Uterus (tissue), 3 donors: ENCODE measurements at regions not wholly inside any gene's neighbourhood (a gene's known extent, or its start where the extent isn't known, plus 50 kb on each side); places are given as distances from the start of the nearest gene placed in this dataset. TPM values are rescaled to one million over a fixed set of nuclear protein-coding genes. Genes with fewer than 3 reads are reported as not detected.

ENCODE experiments used
- DNase-seq, 2 donors: peaks; one replicate each; pipeline ENCODE4 v3.0.0-alpha.2; 2019 to 2020
- H3K27ac ChIP-seq, 2 donors: fragments of 200-600 bp; sonication (generic); 1 replicate in 1 of 2; 2 replicates in 1 of 2; pipeline ENCODE4 v1.5.1; 2016 to 2018
- H3K27me3 ChIP-seq, 2 donors: fragments of 200-600 bp; sonication (generic); one replicate each; pipeline ENCODE4 v1.5.1; 2018 to 2019; ENCODE audit warnings: control low read depth in 1 of 2
- H3K36me3 ChIP-seq, 2 donors: fragments of 200-600 bp; sonication (generic); one replicate each; pipeline ENCODE4 v1.5.1; 2019; ENCODE audit warnings: control low read depth in 1 of 2
- H3K4me1 ChIP-seq, 2 donors: fragments of 200-600 bp; sonication (generic); one replicate each; pipeline ENCODE4 v1.5.1; 2018 to 2019; ENCODE audit warnings: control low read depth in 1 of 2
- H3K4me3 ChIP-seq, 2 donors: fragments of 200-600 bp; sonication (generic); 1 replicate in 1 of 2; 2 replicates in 1 of 2; pipeline ENCODE4 v1.5.1; 2018 to 2019; ENCODE audit warnings: mild to moderate bottlenecking in 1 of 2
- H3K9me3 ChIP-seq, 2 donors: fragments of 200-600 bp; sonication (generic); one replicate each; pipeline ENCODE4 v1.5.1; 2019; ENCODE audit warnings: control low read depth in 1 of 2
- CTCF ChIP-seq, 4 experiments: fragments of 200-600 bp in 2 of 4; fragments of 450-650 bp in 2 of 4; sonication (generic) in 2 of 4; IDR thresholded peaks; one replicate each; pipeline ENCODE4 v1.5.1; 2016 to 2019; ENCODE audit warnings: antibody characterized with exemption in 4 of 4, mild to moderate bottlenecking in 2 of 4, moderate library complexity in 1 of 4
- POLR2A ChIP-seq, 2 donors: fragments of 450-650 bp; IDR thresholded peaks; one replicate each; pipeline ENCODE4 v1.6.1; 2016; ENCODE audit warnings: antibody characterized with exemption in 2 of 2, mild to moderate bottlenecking in 1 of 2, moderate library complexity in 1 of 2
- intact Hi-C: fragments of 100-400 bp; cut with DNase I; formaldehyde crosslinking; loops from one replicate; pipeline ENCODE4 v1.15.1; 2023; ENCODE audit warnings: low total_unique reads
- microRNA-seq: library from miRNA; unstranded; fragments of <30 nt; microRNA quantifications from one replicate; pipeline ENCODE4, GENCODE V29; 2016; ENCODE audit warnings: borderline microRNAs expressed, borderline replicate concordance
- small RNA-seq: library from RNA; depleted of rRNA; stranded (forward); fragments of <200 nt; gene quantifications from one replicate; pipeline ENCODE3, GENCODE V24; 2016
- donor health status: DM: yes; HTN: yes; CAD: no.

- no peak overlapping the region for H3K4me3 ChIP-seq
- no peak overlapping the region for H3K27ac ChIP-seq
- intact Hi-C loops, result no loop called here
- H3K36me3 ChIP-seq, result no peaks in the 10 kb centered on the region
- H3K4me1 ChIP-seq, result no peaks in the 10 kb centered on the region
- no peaks in the 10 kb centered on the region for H3K9me3 ChIP-seq
- no peaks in the 10 kb centered on the region for H3K27me3 ChIP-seq
- no peak for TF ChIP-seq POLR2A (IDR thresholded peaks at IDR 0.05)
- TF ChIP-seq CTCF (IDR thresholded peaks at IDR 0.05), result no peak
- no peak for DNase-seq
These were observed 50.8 kb upstream of the KLF6 start for GRCh38 chr10:3835770-3836169.

- no peak overlapping the region for H3K4me3 ChIP-seq
- no peak overlapping the region for H3K27ac ChIP-seq
- H3K9me3 ChIP-seq, result no peaks in the 10 kb centered on the region
- no peaks in the 10 kb centered on the region for H3K27me3 ChIP-seq
- H3K36me3 ChIP-seq, result no peaks in the 10 kb centered on the region
- no peak for DNase-seq
- TF ChIP-seq POLR2A (IDR thresholded peaks at IDR 0.05) (no peak), CTCF (IDR thresholded peaks at IDR 0.05) (no peak)
- H3K4me1 ChIP-seq, result no peaks in the 10 kb centered on the region
- intact Hi-C loops, result no loop called here
These were observed 49.9 kb upstream of the KLF6 start for GRCh38 chr10:3834947-3835346.

Small RNA genes lying in the stretch of these regions (microRNA-seq; reads per million reads assigned to microRNA genes)
- gene MIR6078, result not detected

Small RNA genes lying in the stretch of these regions (small RNA-seq; reads per million reads assigned to genes)
- gene MIR6078 (not detected), gene RNU6-163P (not detected)
